Transverse colon (tissue), 4 donors: ENCODE measurements at regions not wholly inside any gene's neighbourhood (a gene's known extent, or its start where the extent isn't known, plus 50 kb on each side); places are given as distances from the start of the nearest gene placed in this dataset.
A peak's percentile ranks its signal among the peaks of the same experiment; 100 is the strongest.

Experiments
- DNase-seq: peaks from one replicate; pipeline ENCODE4 v3.0.0-alpha.2; 2019
- H3K27ac ChIP-seq, 4 donors: fragments of 200-600 bp; sonication (generic); 2 replicates each; pipeline ENCODE4 v1.5.1; 2016 to 2018; ENCODE audit warnings: inconsistent platforms in 4 of 4
- H3K27me3 ChIP-seq: fragments of 200-600 bp; sonication (generic); 2 replicates; pipeline ENCODE4 v1.5.1; 2017; ENCODE audit warnings: inconsistent platforms
- H3K36me3 ChIP-seq, 4 donors: fragments of 200-600 bp; sonication (generic); 2 replicates each; pipeline ENCODE4 v1.5.1; 2017 to 2019; ENCODE audit warnings: inconsistent platforms in 4 of 4
- H3K4me1 ChIP-seq, 4 donors: fragments of 200-600 bp; sonication (generic); 2 replicates each; pipeline ENCODE4 v1.5.1; 2017 to 2020; ENCODE audit warnings: inconsistent platforms in 4 of 4
- H3K4me3 ChIP-seq, 4 donors: fragments of 200-600 bp; sonication (generic); 1 replicate in 1 of 4; 2 replicates in 3 of 4; pipeline versions ENCODE4 v1.5.1 to v1.6.1; 2017 to 2019; ENCODE audit warnings: inconsistent platforms in 4 of 4
- H3K9me3 ChIP-seq, 2 donors: fragments of 200-600 bp; sonication (generic); 2 replicates each; pipeline ENCODE4 v1.5.1; 2017 to 2019; ENCODE audit warnings: inconsistent platforms in 2 of 2
- CTCF ChIP-seq, 5 experiments: fragments of 200-600 bp in 3 of 5; fragments of 450-650 bp in 2 of 5; sonication (generic) in 3 of 5; IDR thresholded peaks; 1 replicate in 2 of 5; 2 replicates in 3 of 5; pipeline ENCODE4 v1.5.1; 2016 to 2017; ENCODE audit warnings: antibody characterized with exemption in 5 of 5, inconsistent platforms in 3 of 5, mild to moderate bottlenecking in 2 of 5, moderate library complexity in 1 of 5
- EP300 ChIP-seq: sonication (generic); formaldehyde crosslinking; IDR thresholded peaks from one replicate; pipeline ENCODE4 v1.6.1; 2017; ENCODE audit warnings: antibody characterized with exemption, low read depth
- POLR2A ChIP-seq: fragments of 450-650 bp; IDR thresholded peaks from one replicate; pipeline ENCODE4 v1.6.1; 2016; ENCODE audit warnings: antibody characterized with exemption, mild to moderate bottlenecking, moderate library complexity
- POLR2AphosphoS5 ChIP-seq, 3 donors: sonication (generic); formaldehyde crosslinking; IDR thresholded peaks; one replicate each; pipeline ENCODE4 v1.6.1; 2016; ENCODE audit warnings: antibody characterized with exemption in 3 of 3
- WGBS, 2 donors: methylation state at CpG; one replicate each; pipeline ENCODE4 v1.1.5; 2018; ENCODE audit warnings: low coverage in 1 of 2; 5-methylcytosine and 5-hydroxymethylcytosine counted together
- in situ Hi-C, 4 donors: fragments of 200-750 bp; cut with MboI; loops; one replicate each; pipeline versions ENCODE4 v1.15.0 to v1.15.1; 2017; ENCODE audit warnings: low sequenced_read_pairs in 3 of 4, low pct_ligation_motif_present in 1 of 4, low pct_unique_long_range_greater_than_20kb in 1 of 4
- intact Hi-C: fragments of 100-400 bp; cut with DNase I; formaldehyde crosslinking; loops from one replicate; pipeline ENCODE4 v1.15.1; 2023; ENCODE audit warnings: low total_unique reads

GRCh38 chr5:98568336-98568735, 205.1 kb upstream of the RGMB start:
- H3K36me3 ChIP-seq = no peaks in the 10 kb centered on the region
- DNase-seq = no peak
- TF ChIP-seq EP300 (no peak), POLR2A (no peak), CTCF (IDR thresholded peaks at IDR 0.05) (no peak), POLR2AphosphoS5 (IDR thresholded peaks at IDR 0.05) (no peak)
- H3K9me3 ChIP-seq = no peaks in the 10 kb centered on the region
- no peaks in the 10 kb centered on the region for H3K27me3 ChIP-seq
- no peak overlapping the region for H3K4me3 ChIP-seq
- peaks cover 0 to 14% (median 7%) of the 10 kb centered on the region in 4 donors for H3K4me1 ChIP-seq
- in situ Hi-C loops (no loop called here), intact Hi-C loops (no loop called here)
- no peak overlapping the region for H3K27ac ChIP-seq
- WGBS, 2 donors = 52 to 64% methylated on average over 1 of the region's 1 CpG

DNA sequence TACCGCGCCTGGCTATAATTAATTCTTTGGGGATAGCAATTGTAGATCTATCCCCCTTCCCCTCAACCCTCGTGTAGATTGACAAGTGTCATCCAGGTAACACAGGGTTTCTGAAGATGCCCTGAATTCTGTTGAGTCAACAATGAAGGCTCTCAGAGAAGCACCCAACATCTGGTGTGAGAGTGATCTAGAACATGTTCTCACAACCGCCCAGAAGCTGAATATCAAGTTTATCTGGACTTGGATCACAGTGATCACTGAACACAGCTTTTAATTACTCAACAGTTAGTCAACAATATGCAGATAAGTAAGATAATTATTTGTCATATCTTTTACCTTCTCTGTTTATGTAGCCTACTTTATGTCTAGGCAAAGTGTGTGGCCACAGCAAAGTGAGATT, 204.2 kb upstream of the RGMB start:
- Histone ChIP-seq H3K27ac (no peak overlapping the region), H3K27me3 (no peaks in the 10 kb centered on the region), H3K4me1 (peaks cover 0 to 9% (median 6%) of the 10 kb centered on the region in 4 donors), H3K4me3 (no peak overlapping the region), H3K9me3 (no peaks in the 10 kb centered on the region), H3K36me3 (no peaks in the 10 kb centered on the region)
- TF ChIP-seq EP300 = no peak
- no peak for TF ChIP-seq CTCF (IDR thresholded peaks at IDR 0.05)
- no peak for TF ChIP-seq POLR2AphosphoS5 (IDR thresholded peaks at IDR 0.05)
- TF ChIP-seq POLR2A = no peak
- in situ Hi-C loops = no loop called here
- intact Hi-C loops = no loop called here
- DNase-seq = no peak
- WGBS, 2 donors = 73 to 78% methylated on average over 1 to 4 of the region's 4 CpGs

GRCh38 chr5:98570010-98570409, 203.5 kb upstream of the RGMB start:
- 11 to 20% methylated on average over 1 of the region's 1 CpG for WGBS, 2 donors
- Histone ChIP-seq H3K4me3 (no peak overlapping the region), H3K9me3 (no peaks in the 10 kb centered on the region), H3K4me1 (peaks cover 5 to 9% (median 6%) of the 10 kb centered on the region in 4 donors), H3K27me3 (no peaks in the 10 kb centered on the region), H3K27ac (no peak overlapping the region), H3K36me3 (no peaks in the 10 kb centered on the region)
- in situ Hi-C loops = no loop called here
- TF ChIP-seq POLR2AphosphoS5 (IDR thresholded peaks at IDR 0.05) = no peak
- TF ChIP-seq EP300 = no peak
- no peak for TF ChIP-seq POLR2A
- DNase-seq = no peak
- intact Hi-C loops = no loop called here

DNA sequence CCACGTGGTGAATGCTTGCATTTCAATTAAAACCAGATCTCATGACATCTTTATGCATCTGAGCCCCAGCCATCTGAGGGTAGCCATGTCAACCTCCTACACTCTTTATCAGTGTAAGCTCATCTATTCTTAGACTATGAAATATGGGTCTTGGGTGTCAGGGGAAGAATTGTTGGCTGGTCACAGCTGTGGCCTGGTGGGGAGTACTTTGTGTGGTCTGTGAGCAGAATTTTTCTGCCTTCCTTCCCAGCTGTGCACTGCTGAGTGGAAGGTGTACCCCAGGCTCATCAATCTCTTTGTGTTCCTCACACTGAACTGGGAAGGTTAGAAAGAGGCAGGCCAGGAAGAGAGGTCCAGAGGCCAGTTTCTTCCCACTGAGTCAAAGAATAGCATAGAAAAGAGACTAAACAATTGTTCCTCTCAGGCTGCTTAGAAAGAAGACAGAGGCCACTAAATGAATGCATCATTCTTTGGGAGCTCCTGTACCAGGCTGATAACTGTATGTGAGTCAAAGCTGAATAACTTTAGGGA, 202.7 kb upstream of the RGMB start:
- Histone ChIP-seq H3K27ac (no peak overlapping the region), H3K4me3 (no peak overlapping the region), H3K36me3 (no peaks in the 10 kb centered on the region), H3K9me3 (no peaks in the 10 kb centered on the region), H3K27me3 (no peaks in the 10 kb centered on the region), H3K4me1 (peaks cover 5 to 9% (median 6%) of the 10 kb centered on the region in 4 donors)
- intact Hi-C loops = no loop called here
- 0 to 13% methylated on average over 1 of the region's 1 CpG for WGBS, 2 donors
- in situ Hi-C loops = no loop called here
- no peak for DNase-seq
- no peak for TF ChIP-seq CTCF (IDR thresholded peaks at IDR 0.05)

- H3K27me3 ChIP-seq = no peaks in the 10 kb centered on the region
- no peaks in the 10 kb centered on the region for H3K36me3 ChIP-seq
- peak overlapping the region in 2 of 4 donors; percentile 12 to 46 for H3K27ac ChIP-seq
- peak in 1 of 3 donors; percentile 36 for TF ChIP-seq POLR2AphosphoS5 (IDR thresholded peaks at IDR 0.05)
- TF ChIP-seq CTCF (IDR thresholded peaks at IDR 0.05) = no peak
- DNase-seq = no peak
- no peaks in the 10 kb centered on the region for H3K9me3 ChIP-seq
- peaks cover 5 to 9% (median 6%) of the 10 kb centered on the region in 4 donors for H3K4me1 ChIP-seq
- intact Hi-C loops (no loop called here), in situ Hi-C loops (no loop called here)
- H3K4me3 ChIP-seq = no peak overlapping the region
- 45 to 54% methylated on average over 4 of the region's 4 CpGs for WGBS, 2 donors
These were observed 199.6 kb upstream of the RGMB start for GRCh38 chr5:98573834-98574320.
